K562 (cell line): ENCODE measurements at regions not wholly inside any gene's neighbourhood (a gene's known extent, or its start where the extent isn't known, plus 50 kb on each side); places are given as distances from the start of the nearest gene placed in this dataset.

Experiments
- ATAC-seq: fragments of 200-7000 bp; cut with Tn5 transposase; 3 replicates; pipeline ENCODE4 v1.9.1; 2020; ENCODE audit warnings: moderate library complexity
- BruUV-seq: library from RNA; stranded (reverse); fragments of 400-500 nt; replicated peaks from 2 replicates; lab custom pipeline; 2021; lab: Mats Ljungman, UMichigan
- CTCF ChIA-PET: fragments of 300-600 bp; formaldehyde crosslinking; extraction: SDS; loops from one replicate; lab custom pipeline; 2021; ENCODE audit warnings: low intra/inter-chr PET ratio; lab: Yijun Ruan, JAX
- POLR2A ChIA-PET: fragments of 300-600, 350-650 bp; sonication (Branson Sonifier 250); formaldehyde crosslinking; extraction: SDS; loops from one replicate; lab custom pipeline; 2021; ENCODE audit warnings: antibody characterized with exemption, inconsistent platforms; lab: Yijun Ruan, JAX
- DNase-seq, 4 experiments: peaks; one replicate each; pipeline versions ENCODE4 v3.0.0 to v3.0.0-alpha.2; 2011 to 2018; ENCODE audit warnings: low spot score in 3 of 4, mixed read lengths in 3 of 4; ENCODE audit errors: extremely low read depth in 1 of 4
- FAIRE-seq: peaks from 2 replicates; lab custom pipeline; 2011; peaks lifted over from hg19 to GRCh38; lab: Jason Lieb, UNC
- H2AFZ ChIP-seq: 2 replicates; pipeline ENCODE4 v1.6.0; 2011; ENCODE audit warnings: low read depth, low read length, control low read depth, inconsistent platforms
- H3K27ac ChIP-seq: fragments of 200-600 bp; 3 replicates; pipeline ENCODE4 v1.8.0; 2011; ENCODE audit warnings: low read depth, mild to moderate bottlenecking, control low read depth, inconsistent platforms, low read length, moderate library complexity, mixed read lengths; ENCODE audit errors: extremely low read depth
- H3K27me3 ChIP-seq, 2 experiments: fragments of 300-600 bp in 1 of 2; 2 replicates in 1 of 2; 3 replicates in 1 of 2; pipeline versions ENCODE4 v1.6.0 to v1.8.0; 2011; ENCODE audit warnings: inconsistent platforms in 2 of 2, low read length in 2 of 2, mild to moderate bottlenecking in 1 of 2, mixed read lengths in 1 of 2, moderate library complexity in 1 of 2; ENCODE audit not compliant: control insufficient read depth in 2 of 2, insufficient read depth in 2 of 2
- H3K36me3 ChIP-seq: fragments of 300-600 bp; 3 replicates; pipeline ENCODE4 v1.8.0; 2011; ENCODE audit warnings: mild to moderate bottlenecking, low read length, inconsistent platforms; ENCODE audit not compliant: control insufficient read depth, insufficient read depth
- H3K4me1 ChIP-seq, 2 experiments: fragments of 200-600 bp in 1 of 2; replicated peaks in 1 of 2; 2 replicates in 1 of 2; 3 replicates in 1 of 2; pipeline versions ENCODE4 v1.5.1 to v1.8.0; 2011; ENCODE audit warnings: inconsistent platforms in 2 of 2, low read length in 2 of 2, mild to moderate bottlenecking in 1 of 2, mixed read lengths in 1 of 2, moderate library complexity in 1 of 2; ENCODE audit not compliant: control insufficient read depth in 2 of 2, insufficient read depth in 2 of 2
- H3K4me2 ChIP-seq: 2 replicates; pipeline ENCODE4 v1.6.1; 2011; ENCODE audit warnings: low read length, control low read depth, inconsistent platforms, mixed read lengths; ENCODE audit not compliant: insufficient read depth
- H3K4me3 ChIP-seq: fragments of 200-600 bp; sonication (generic), shearing (Covaris generic); 2 replicates; pipeline ENCODE4 v1.5.1; 2016; ENCODE audit warnings: control low read depth, inconsistent platforms
- H3K79me2 ChIP-seq: fragments of 200-600 bp; 3 replicates; pipeline ENCODE4 v1.8.0; 2011; ENCODE audit warnings: low read length, inconsistent platforms; ENCODE audit not compliant: control insufficient read depth, insufficient read depth
- H3K9ac ChIP-seq, 2 experiments: 2 replicates each; pipeline versions ENCODE4 v1.6.0 to v1.6.1; 2011; ENCODE audit warnings: low read depth in 2 of 2, low read length in 2 of 2, control low read depth in 1 of 2, inconsistent platforms in 1 of 2, mild to moderate bottlenecking in 1 of 2, mixed read lengths in 1 of 2; ENCODE audit not compliant: insufficient read depth in 1 of 2
- H3K9me1 ChIP-seq: one replicate; pipeline ENCODE4 v1.6.0; 2011; ENCODE audit warnings: inconsistent platforms, mild to moderate bottlenecking, low read length, moderate library complexity; ENCODE audit not compliant: control insufficient read depth, insufficient read depth
- H3K9me3 ChIP-seq: replicated peaks from 2 replicates; pipeline ENCODE4 v1.5.1; 2011; ENCODE audit warnings: low read depth, low read length, inconsistent platforms; ENCODE audit not compliant: control insufficient read depth, insufficient read depth
- H4K20me1 ChIP-seq: replicated peaks from 2 replicates; pipeline ENCODE4 v1.6.1; 2011; ENCODE audit warnings: low read length, inconsistent platforms, mixed read lengths; ENCODE audit not compliant: control insufficient read depth, insufficient read depth
- ATF1 ChIP-seq, 2 experiments: fragments of 450-650 bp in 1 of 2; IDR thresholded peaks; 2 replicates each; pipeline ENCODE4 v1.6.1; 2016; ENCODE audit warnings: missing compliant biosample characterization in 1 of 2, missing genetic modification characterization in 1 of 2
- NCOR1 ChIP-seq: fragments of 450-650 bp; IDR thresholded peaks from 2 replicates; pipeline ENCODE4 v1.6.1; 2016; ENCODE audit warnings: mild to moderate bottlenecking, moderate library complexity
- SMARCC2 ChIP-seq: fragments of 450-650 bp; IDR thresholded peaks from 2 replicates; pipeline ENCODE4 v1.6.1; 2017; ENCODE audit warnings: antibody characterized with exemption, moderate library complexity, mild to moderate bottlenecking, low read depth
- TBP ChIP-seq: optimal IDR thresholded peaks from 2 replicates; pipeline ENCODE3; 2011; ENCODE audit warnings: low read depth, low read length, improper control_type of control experiment
- ZKSCAN1 ChIP-seq: fragments of 150-350 bp; IDR thresholded peaks from 2 replicates; pipeline ENCODE4 v1.6.1; 2016; ENCODE audit warnings: low read depth, low read length
- ZNF507 ChIP-seq: conservative IDR thresholded peaks from 2 replicates; pipeline ENCODE4 v1.6.1; 2017; ENCODE audit warnings: missing genetic modification characterization, missing compliant biosample characterization
- in situ Hi-C: fragments of 300-500 bp; cut with MboI; formaldehyde crosslinking; loops from 4 replicates; pipeline ENCODE4 v1.15.0; 2018; ENCODE audit warnings: inconsistent platforms, mixed read lengths
- intact Hi-C: fragments of 100-400 bp; cut with micrococcal nuclease; formaldehyde crosslinking; loops from 2 replicates; pipeline ENCODE4 v1.14.2; 2022

DNA sequence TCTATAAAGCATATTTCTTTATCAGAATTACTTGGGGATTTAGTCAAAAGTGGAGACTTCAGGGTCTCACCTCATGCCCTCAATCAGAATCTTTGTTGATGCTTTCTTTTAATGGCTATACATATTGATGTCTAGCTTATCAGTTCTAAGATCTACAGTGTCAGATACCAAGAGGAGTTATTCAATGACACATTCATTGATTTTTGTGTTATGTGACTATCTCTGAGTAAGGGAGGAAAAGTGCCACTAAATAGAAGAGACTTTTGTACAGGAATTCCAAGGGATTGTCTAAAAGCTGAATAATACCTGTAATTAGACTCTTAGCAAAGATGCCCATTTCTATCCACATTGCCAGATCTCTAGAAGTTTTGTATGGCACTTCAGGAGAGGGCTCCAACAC is 87.2 kb downstream of the HLX start:
- ChIA-PET POLR2A (no interaction called here), CTCF (no interaction called here)
- Histone ChIP-seq H3K4me2 (peak overlapping the region; percentile 47; the same call in 1 of the 2 replicates), H3K4me1 (peaks cover 7 to 23% of the 10 kb centered on the region in 2 experiments; a peak in 4 of 5 replicates), H2AFZ (peak overlapping the region; percentile 37; the same call in 1 of the 2 replicates), H3K27ac (peak overlapping the region; percentile 39), H3K9me1 (no peaks in the 10 kb centered on the region), H3K4me3 (no peak overlapping the region), H3K79me2 (no peaks in the 10 kb centered on the region), H4K20me1 (no peaks in the 10 kb centered on the region), H3K9me3 (no peaks in the 10 kb centered on the region), H3K9ac (peak overlapping the region in 1 of 2 experiments; percentile 42; a peak in 1 of 4 replicates), H3K27me3 (no peaks in the 10 kb centered on the region), H3K36me3 (no peaks in the 10 kb centered on the region)
- TF ChIP-seq TBP, result peak; percentile 9
- TF ChIP-seq ATF1 (CRISPR knock-in tag; IDR thresholded peaks at IDR 0.05), result no peak
- peak; percentile 43; the same call in 1 of the 2 replicates for TF ChIP-seq ATF1 (tag; IDR thresholded peaks at IDR 0.05)
- no peak for TF ChIP-seq NCOR1
- no peak for TF ChIP-seq ZNF507 (tag)
- TF ChIP-seq ZKSCAN1, result no peak
- TF ChIP-seq SMARCC2, result no peak
- FAIRE-seq (no peak), DNase-seq (no peak), ATAC-seq (no peak)
- in situ Hi-C loops, result no loop called here
- intact Hi-C loops, result no loop called here
- BruUV-seq, result no TSS peak
